ENCODE measurements at regions not wholly inside any gene's neighbourhood (a gene's known extent, or its start where the extent isn't known, plus 50 kb on each side); places are given as distances from the start of the nearest gene placed in this dataset.

DNA sequence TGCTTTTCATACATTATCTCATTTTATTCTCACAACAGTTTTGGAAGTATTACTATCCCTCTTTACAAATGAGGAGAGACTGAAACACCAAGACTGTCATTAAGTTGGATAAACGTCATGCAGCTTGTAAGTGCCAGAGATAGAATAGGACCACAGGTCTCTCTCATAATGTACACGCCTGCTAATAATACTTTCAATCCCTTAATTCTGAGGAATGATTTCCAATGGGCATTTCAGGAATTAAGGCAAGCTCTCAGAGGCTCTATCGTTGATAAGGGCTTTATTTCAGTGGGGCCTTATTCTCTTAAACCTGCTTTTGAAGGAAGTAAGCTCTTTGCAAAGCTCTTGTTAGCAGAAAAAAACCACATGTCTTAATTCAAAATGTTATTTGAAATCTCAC lies 229.1 kb downstream of the NFKBIZ start:
- Histone ChIP-seq H3K9me3 (ENCODE audit: control insufficient read depth, insufficient read depth, low read depth, low read length) (no peaks in the 10 kb centered on the region), H3K4me3 (ENCODE audit: low read depth, low read length) (no peak overlapping the region), H3K27ac (ENCODE audit: extremely low read depth, low read depth, low read length) (no peak overlapping the region), H3K36me3 (ENCODE audit: control insufficient read depth in 2 of 2, insufficient read depth in 1 of 2, low read length in 2 of 2) (no peaks in the 10 kb centered on the region), H3K4me1 (ENCODE audit: control insufficient read depth, insufficient read depth, low read length) (0 out of 2 replicates have a peak, but pooled peaks cover 2% of the 10 kb centered on the region)
- CTCF ChIA-PET = interaction anchor here (0.6 kb wide), 1 partner anchor 59 kb away, joined by 4 read pairs; no protein-coding TSS in a partner anchor
- POLR2A ChIA-PET = no interaction called here
- TF ChIP-seq, protein P1, sequence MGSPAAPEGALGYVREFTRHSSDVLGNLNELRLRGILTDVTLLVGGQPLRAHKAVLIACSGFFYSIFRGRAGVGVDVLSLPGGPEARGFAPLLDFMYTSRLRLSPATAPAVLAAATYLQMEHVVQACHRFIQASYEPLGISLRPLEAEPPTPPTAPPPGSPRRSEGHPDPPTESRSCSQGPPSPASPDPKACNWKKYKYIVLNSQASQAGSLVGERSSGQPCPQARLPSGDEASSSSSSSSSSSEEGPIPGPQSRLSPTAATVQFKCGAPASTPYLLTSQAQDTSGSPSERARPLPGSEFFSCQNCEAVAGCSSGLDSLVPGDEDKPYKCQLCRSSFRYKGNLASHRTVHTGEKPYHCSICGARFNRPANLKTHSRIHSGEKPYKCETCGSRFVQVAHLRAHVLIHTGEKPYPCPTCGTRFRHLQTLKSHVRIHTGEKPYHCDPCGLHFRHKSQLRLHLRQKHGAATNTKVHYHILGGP (tag by site-specific recombination; IDR thresholded peaks at IDR 0.05) = no peak
- TF ChIP-seq ZNF621 (tag by site-specific recombination; IDR thresholded peaks at IDR 0.05) = no peak
- TF ChIP-seq ZNF114 (tag by site-specific recombination; IDR thresholded peaks at IDR 0.05) = no peak
- no peak for TF ChIP-seq GLIS1 (tag by site-specific recombination; IDR thresholded peaks at IDR 0.05)
- TF ChIP-seq KLF8 (tag by site-specific recombination; IDR thresholded peaks at IDR 0.05) = no peak
- TF ChIP-seq ZNF132 (tag by site-specific recombination; IDR thresholded peaks at IDR 0.05; ENCODE audit: borderline replicate concordance) = no peak
- no peak for TF ChIP-seq ZNF121 (tag by site-specific recombination; IDR thresholded peaks at IDR 0.05)
- TF ChIP-seq ZNF768 (tag by site-specific recombination; IDR thresholded peaks at IDR 0.05) = no peak
- TF ChIP-seq ZNF398 (tag by site-specific recombination; IDR thresholded peaks at IDR 0.05) = no peak

DNA sequence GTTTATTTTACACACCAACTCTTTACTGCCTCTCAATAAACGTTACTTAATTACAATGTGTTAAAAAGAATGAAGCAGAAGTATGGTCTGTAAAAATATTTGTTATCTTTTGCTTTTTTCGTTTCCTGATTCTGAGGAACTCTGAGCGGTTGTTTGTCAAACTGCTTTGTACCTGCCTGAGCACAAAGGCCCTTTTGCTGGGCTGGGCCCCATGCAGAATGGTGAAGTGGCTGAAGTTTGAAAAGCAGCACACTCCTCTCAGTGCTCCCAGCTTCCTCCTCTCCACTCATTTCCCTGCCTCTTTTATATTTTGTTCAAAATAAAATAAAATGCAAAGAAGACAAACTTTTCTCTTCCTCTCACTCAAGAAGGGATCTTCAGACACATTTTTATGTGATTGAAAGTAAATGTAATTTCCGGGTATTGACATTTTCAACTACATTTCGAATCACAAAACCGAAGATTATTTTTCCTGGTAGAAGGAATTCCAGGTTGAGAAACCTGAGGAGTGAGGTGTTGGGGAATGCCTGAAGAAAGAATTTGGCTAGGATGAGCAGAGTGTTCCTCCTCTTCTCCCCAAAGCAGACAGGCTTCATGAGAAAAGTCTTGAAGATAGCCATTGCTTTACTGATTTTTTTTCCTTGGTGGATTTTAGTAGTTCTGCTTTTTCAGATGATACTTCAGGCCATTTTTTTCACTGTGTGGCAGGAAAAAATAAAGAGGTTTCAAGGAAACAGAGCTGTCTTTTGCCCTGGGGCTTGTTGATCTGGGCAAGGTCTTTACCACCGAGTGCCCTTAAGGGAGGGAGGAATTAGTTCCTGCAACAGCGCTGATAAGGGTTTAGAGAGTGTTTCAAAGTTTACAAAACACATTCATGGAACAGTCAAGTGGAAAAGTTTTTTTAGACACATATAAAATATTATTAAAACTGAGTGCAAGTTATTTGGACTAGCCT lies 229.8 kb downstream of the NFKBIZ start:
- Histone ChIP-seq H3K9me3 (ENCODE audit: control insufficient read depth, insufficient read depth, low read depth, low read length) (no peaks in the 10 kb centered on the region), H3K27ac (ENCODE audit: extremely low read depth, low read depth, low read length) (no peak overlapping the region), H3K36me3 (ENCODE audit: control insufficient read depth in 2 of 2, insufficient read depth in 1 of 2, low read length in 2 of 2) (no peaks in the 10 kb centered on the region), H3K4me3 (ENCODE audit: low read depth, low read length) (no peak overlapping the region), H3K4me1 (ENCODE audit: control insufficient read depth, insufficient read depth, low read length) (0 out of 2 replicates have a peak, but pooled peaks cover 2% of the 10 kb centered on the region)
- ChIA-PET POLR2A (no interaction called here), CTCF (no interaction called here)
- TF ChIP-seq ZNF341 (tag by site-specific recombination; IDR thresholded peaks at IDR 0.05; ENCODE audit: low read depth) (peak; percentile 65), GFI1B (tag by site-specific recombination; IDR thresholded peaks at IDR 0.05) (no peak), ZNF324 (tag by site-specific recombination; IDR thresholded peaks at IDR 0.05) (no peak), TCF7L2 (IDR thresholded peaks at IDR 0.05; ENCODE audit: borderline replicate concordance, low read depth, low read length) (no peak), PRDM4 (tag by site-specific recombination; IDR thresholded peaks at IDR 0.05) (peak; percentile 56)
- TF ChIP-seq, protein P2, sequence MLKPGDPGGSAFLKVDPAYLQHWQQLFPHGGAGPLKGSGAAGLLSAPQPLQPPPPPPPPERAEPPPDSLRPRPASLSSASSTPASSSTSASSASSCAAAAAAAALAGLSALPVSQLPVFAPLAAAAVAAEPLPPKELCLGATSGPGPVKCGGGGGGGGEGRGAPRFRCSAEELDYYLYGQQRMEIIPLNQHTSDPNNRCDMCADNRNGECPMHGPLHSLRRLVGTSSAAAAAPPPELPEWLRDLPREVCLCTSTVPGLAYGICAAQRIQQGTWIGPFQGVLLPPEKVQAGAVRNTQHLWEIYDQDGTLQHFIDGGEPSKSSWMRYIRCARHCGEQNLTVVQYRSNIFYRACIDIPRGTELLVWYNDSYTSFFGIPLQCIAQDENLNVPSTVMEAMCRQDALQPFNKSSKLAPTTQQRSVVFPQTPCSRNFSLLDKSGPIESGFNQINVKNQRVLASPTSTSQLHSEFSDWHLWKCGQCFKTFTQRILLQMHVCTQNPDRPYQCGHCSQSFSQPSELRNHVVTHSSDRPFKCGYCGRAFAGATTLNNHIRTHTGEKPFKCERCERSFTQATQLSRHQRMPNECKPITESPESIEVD (tag by site-specific recombination; IDR thresholded peaks at IDR 0.05) = peak; percentile 16; the same call in 1 of the 2 replicates
- TF ChIP-seq, protein P3, sequence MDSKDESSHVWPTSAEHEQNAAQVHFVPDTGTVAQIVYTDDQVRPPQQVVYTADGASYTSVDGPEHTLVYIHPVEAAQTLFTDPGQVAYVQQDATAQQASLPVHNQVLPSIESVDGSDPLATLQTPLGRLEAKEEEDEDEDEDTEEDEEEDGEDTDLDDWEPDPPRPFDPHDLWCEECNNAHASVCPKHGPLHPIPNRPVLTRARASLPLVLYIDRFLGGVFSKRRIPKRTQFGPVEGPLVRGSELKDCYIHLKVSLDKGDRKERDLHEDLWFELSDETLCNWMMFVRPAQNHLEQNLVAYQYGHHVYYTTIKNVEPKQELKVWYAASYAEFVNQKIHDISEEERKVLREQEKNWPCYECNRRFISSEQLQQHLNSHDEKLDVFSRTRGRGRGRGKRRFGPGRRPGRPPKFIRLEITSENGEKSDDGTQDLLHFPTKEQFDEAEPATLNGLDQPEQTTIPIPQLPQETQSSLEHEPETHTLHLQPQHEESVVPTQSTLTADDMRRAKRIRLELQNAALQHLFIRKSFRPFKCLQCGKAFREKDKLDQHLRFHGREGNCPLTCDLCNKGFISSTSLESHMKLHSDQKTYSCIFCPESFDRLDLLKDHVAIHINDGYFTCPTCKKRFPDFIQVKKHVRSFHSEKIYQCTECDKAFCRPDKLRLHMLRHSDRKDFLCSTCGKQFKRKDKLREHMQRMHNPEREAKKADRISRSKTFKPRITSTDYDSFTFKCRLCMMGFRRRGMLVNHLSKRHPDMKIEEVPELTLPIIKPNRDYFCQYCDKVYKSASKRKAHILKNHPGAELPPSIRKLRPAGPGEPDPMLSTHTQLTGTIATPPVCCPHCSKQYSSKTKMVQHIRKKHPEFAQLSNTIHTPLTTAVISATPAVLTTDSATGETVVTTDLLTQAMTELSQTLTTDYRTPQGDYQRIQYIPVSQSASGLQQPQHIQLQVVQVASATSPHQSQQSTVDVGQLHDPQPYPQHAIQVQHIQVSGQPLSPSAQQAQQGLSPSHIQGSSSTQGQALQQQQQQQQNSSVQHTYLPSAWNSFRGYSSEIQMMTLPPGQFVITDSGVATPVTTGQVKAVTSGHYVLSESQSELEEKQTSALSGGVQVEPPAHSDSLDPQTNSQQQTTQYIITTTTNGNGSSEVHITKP (tag by site-specific recombination; IDR thresholded peaks at IDR 0.05) = 0 out of 2 replicates have a peak, but pooled peaks have one; percentile 18

All from HEK293 (cell line).